ENCODE measurements at regions not wholly inside any gene's neighbourhood (a gene's known extent, or its start where the extent isn't known, plus 50 kb on each side); places are given as distances from the start of the nearest gene placed in this dataset.

DNA sequence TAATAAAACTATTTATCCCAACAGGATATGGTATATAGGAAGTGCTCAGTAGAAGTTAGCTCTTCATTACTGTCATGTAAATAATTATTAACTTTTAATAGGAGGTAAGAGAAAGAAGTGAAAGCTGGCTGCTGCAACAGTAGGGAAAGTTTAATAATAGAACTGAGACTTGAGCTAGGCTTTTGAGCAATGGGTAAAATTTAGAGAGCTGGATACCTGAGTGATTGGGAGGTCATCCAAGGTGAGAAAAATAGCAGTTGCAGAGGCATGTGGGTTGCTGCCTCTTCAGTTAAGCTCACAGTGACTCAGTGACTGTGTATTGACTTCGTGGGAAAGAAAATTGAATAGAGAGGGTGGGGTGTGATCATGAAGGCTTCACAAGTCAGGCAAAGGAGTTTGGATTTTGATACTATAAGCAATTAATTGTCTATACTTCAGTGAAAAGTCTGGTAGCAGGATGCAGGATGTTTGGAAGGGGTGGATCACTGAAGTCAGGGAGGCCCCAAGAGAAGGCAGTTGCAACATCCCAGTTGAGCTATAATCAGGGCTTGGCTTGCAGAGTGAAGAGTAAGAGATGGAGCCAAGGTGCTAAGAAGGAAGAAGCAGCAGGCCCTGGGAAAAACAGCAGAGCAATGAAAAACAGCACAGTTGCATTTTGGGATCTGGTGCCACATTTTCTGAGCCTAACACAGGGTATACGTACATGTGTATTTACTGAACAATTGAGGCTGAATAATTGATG lies 172.0 kb upstream of the FRMD6 start:
- no peak for DNase-seq

DNA sequence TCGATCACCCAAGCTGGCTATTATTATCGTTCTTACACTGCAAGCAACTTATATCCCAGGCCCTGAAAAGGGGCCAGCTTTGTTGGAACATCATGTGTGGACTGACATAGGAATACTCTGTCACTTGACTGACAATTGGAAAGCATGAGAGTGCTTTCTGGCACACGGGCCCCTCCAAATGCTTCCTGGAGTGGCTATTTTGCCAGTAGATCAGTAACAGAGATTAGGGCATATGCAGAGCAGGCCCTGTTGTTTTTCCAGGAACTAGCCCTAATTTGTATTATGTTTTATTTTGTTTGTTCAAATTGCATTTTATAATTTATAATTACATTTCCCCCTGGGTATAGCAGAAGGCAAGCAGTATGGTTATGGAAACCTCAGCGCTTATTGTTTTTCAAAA lies 170.1 kb upstream of the FRMD6 start:
- DNase-seq, result no peak

DNA sequence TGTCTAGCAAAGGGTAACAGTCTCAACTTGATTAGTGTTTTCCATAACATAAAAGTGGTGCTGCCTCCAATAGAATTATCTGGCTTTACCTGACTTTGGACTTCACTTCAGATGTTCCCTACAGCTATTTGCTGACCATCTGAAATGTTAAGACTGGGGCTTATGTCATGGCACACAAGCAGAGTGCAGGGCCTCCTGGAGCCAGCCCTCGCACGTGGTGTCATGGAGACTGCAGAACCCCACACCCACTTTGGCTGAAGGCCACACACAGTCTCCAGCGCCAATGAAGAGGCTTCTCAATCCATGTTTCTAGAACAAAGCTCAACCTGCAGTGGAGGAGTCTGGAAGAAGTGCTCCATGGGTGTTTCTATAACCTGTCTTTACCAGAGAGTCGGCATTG lies 169.6 kb upstream of the FRMD6 start:
- no peak for DNase-seq

DNA sequence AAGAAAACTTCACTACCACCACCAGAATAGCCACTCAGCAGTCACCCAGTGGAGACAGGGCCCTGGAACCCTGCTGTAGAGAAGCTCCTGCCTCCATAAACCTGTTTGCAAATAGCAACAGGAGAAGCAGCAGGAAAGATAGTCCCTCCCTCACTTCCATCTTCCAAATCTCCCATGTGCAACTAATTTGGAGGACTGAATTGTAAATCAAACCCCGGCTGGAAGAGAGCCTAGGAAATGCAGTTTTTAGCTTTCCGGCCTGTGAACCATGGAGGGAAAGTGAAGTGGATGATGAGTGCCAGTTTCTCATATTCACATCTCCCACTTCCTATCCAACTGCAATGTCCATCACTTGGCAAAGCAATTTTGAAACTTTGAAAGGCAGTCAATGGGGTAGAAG lies 167.2 kb upstream of the FRMD6 start:
- no peak for DNase-seq

- no peak for DNase-seq
These were observed 166.0 kb upstream of the FRMD6 start for GRCh38 chr14:51485733-51486132.

DNA sequence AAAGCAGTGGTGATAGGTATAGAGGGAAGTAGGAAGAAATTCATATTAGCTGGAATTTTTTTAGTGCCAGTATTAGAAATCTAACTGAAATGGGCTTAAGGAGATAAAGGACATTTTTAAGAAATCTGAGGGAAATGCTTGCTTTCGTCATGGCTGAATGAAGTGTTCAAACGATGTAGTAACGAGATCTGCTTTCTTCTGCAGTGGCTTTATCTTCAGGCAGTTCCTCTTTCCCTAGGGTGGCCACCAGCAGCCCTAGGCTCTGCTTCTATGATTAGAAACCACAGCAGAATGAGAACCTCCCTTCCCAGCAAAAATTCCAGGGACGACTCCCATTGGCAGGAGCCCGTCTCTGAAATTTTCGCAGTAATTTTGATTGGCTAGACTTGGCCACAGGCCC lies 163.9 kb upstream of the FRMD6 start:
- DNase-seq, result no peak

- DNase-seq, result no peak
These were observed 163.0 kb upstream of the FRMD6 start for GRCh38 chr14:51488569-51489220.

GRCh38 chr14:51490205-51490604 lies 161.5 kb upstream of the FRMD6 start:
- DNase-seq, result no peak

- DNase-seq, result no peak
These were observed 160.6 kb upstream of the FRMD6 start for GRCh38 chr14:51491036-51491545.

DNA sequence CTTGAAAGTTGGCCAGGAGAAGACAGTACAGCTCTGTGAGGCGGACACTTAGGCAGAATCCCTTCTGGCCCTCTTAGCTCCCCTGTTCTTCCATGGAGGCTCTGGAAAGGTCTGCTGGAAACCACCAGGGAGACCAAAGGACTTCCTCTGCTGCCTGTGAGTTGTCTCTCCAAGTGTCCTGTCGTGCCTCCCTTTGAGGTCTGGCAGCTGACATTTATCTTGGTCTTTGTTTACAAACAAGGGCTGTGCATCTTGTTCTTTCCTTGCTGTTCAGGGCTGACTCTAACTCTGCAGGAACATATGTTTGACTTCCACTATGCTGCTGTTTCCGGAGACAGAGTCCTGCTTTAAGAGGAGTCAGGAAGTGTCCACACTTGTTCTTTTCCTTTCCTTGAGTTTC lies 159.9 kb upstream of the FRMD6 start:
- DNase-seq, result no peak

DNA sequence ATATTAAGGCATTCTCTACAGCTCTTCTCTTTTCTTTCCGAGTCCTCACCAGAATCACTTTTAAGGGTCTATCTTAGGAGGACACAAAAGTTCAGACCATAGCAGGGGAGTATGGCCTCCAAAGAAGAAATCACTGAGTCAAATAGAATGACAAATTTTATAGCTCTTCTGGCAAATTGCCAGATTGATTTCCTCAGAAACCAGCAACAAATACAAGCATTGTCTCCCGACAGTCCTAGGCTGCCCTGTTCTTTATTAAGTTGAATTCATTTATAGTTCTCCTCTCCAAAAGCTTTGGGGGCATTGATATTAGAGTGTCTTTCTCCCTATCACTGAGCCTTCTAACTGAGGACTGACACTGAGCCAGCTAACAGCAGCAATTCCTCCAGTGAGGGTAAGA lies 156.4 kb upstream of the FRMD6 start:
- no peak for DNase-seq

GRCh38 chr14:51498411-51499227 lies 153.1 kb upstream of the FRMD6 start:
- DNase-seq, result no peak

DNA sequence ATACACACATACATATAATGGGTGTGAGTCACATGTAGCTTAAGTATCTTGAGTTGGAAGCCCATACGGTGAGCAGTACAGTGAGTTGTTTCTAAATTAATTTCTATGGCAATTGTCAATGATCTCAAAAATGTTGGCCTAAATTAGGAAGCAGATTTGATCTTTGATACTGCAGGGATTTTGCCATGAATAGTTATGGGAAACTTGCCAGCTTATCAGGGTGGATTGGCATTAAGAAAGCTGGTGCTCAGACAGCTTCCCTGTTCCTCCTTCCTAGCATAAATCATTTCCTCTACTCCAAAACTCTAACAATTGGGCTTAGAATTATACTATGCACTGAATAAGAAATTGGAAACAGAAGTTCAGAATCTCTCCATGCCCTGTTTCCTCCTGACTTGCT lies 150.9 kb upstream of the FRMD6 start:
- no peak for DNase-seq

DNA sequence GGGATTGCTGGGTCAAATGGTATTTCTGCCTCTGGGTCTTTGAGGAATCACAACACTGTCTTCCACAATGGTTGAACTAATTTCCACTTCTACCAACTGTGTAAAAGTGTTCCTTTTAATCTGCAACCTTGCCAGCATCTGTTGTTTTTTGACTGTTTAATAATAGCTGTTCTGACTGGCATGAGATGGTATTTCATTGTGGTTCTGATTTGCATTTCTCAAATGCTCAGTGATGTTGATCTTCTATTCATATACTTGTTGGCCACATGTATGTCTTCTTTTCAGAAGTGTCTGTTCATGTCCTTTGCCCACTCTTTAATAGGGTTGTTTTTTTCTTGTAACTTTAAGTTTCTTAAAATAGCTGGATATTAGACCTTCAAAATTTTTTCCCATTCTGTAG lies 150.0 kb upstream of the FRMD6 start:
- no peak for DNase-seq

DNA sequence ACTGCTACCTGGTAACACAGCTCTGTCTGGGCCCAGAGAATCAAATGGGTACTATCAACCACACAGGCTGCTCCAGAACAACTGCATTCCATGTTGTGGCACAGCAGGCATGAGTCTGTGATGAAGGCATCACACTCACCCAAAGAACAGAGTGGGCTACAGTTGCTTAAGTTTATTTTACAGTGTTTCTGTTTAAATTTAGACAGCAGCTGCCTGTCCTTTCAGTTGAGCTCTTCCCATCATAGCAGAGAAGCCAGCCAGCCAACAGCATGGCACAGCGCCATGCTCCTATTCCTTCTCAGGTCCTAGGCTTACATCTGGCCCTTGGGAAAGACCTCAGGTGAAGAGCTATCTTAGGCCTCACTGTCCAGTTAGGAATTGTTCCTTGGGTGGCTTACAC lies 147.0 kb upstream of the FRMD6 start:
- DNase-seq, result no peak

- DNase-seq, result peak; percentile 99
These were observed 144.2 kb upstream of the FRMD6 start for GRCh38 chr14:51507511-51507905.

DNA sequence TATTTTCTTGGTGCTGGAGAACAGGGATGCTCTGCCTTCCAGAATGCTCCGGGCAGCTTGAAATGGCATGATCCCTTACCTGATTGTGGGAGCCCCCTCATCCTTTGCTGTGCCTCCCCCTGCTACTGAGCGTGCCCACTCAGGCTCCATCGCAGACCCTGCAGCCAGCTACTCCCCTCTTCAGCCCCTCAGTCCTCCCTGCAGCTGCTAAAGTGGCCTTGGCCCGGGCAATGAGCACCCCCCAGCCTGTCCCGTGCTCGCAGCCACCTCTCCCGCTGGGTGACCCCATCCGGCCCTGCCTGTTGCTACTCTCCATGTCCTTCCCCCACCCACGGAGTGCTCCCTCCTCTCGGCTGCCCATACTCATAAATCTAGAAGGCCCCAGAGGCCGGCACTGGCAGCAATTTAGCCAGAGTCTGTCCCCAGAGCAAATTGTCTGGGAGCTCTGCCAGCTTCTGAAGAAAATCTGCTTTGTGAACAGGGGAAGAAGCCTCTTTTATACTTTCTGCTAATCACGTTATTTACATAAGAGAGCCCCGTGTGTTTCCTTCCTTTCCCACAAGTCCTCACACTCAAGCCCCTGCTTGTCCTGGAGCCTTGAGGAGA lies 143.7 kb upstream of the FRMD6 start:
- peak; percentile 99 for DNase-seq

DNA sequence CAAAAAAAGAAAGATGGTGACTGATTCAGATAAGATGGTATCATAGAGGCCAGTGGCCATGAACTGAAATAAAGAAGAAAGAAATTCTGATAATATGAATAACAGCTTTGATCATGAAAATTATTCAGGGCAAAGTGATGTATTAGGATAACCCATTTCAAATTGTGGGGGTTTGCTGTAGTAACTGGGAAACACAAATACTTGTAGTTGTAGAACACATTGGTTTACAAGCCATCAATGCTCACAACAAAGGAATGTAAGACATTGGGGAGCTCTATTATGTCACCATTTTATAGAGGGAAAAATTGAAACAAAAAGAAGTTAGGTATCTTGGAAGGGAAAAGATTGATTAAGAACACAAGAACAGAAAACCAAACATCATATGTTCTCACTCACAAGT lies 140.4 kb upstream of the FRMD6 start:
- DNase-seq, result no peak

DNA sequence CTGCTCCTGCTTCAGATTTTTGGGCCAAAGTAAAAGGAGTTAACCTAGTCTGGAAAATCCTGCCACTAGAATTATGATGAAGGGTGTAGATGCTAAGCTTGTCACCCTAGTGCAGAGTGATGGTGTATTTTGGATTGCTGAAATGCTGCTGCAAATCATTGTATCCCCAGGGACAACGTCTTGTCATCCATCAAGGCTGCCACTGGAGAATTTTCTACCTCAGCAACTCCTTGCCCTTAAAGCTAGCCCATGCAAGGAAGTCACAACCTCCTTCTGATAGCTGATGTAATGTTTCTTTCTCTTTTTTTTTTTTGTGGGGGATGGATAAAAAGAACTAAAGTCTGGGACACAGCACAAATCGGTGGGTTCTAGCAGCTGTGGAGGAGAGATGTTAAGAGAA lies 139.4 kb upstream of the FRMD6 start:
- DNase-seq, result no peak

- DNase-seq, result no peak
These were observed 138.4 kb upstream of the FRMD6 start for GRCh38 chr14:51513281-51513680.

DNA sequence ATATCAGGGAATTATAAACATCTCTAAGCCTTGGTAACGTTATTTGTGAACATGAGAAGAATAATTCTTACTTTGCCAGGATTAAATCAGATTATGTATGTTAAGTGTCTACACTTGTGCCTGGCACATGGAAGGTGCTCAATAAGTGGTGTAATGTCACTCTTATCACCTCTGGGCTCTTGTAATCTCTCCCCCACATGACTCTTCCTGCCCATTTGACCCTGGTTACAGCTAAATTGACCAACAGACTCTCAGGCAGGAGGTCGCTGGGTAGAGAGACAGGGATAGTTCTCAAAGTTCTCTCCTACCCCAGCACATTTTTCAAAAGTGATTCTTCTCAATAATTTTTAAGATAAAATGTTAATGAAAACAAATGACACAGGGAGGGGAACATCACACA lies 137.8 kb upstream of the FRMD6 start:
- no peak for DNase-seq

DNA sequence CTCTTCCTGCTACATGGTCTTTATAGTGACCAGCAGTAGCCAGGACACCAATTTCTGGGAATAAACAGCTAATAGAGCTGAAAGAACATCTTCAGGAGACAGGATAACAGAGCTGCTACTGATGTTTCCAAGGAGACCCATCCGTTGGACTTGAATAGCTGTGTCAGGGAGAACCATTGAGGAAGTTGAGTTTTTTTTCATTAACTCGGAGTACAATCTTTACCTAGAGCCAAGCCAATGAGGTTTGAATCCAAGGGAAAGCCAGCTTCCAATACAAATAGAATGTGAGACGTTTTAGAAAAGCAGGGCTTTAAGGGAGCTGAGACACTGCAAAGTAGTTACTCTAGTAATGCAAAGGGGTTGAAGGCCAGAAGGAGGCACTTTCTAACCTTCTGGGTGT lies 136.1 kb upstream of the FRMD6 start:
- DNase-seq, result no peak

DNA sequence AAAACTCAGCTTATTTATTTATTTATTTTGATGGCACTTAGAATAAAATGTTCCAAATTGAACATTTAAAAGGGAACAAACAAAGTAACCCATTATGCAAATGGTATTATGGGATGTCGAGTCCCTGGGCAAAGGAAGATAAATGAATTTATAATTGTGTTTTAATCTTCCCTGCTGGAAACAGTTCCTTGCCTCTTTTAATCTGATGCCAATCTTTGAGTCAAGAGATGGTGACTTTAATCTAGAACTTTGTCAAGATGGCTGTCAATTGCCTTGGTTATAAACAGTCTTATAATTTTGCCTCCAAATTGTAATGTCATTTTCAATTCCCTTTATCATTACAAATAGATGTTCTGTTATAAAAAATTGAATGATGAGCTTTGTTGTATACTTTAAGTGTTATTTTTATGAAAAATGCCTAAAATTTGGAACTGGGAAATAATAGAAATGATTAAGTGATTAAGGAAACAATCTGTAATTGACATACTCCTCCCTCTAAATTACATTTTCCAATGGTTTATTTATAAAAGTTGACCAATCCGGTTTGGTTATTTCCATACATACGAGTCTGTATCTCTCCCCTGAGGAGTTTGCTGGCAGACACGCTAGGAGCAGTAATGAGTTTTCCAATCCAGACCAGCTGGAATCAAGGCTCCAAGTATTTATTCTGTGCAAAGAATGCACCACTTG lies 134.9 kb upstream of the FRMD6 start:
- peak; percentile 82 for DNase-seq
